Esophagus muscularis mucosa (tissue), 4 donors: ENCODE measurements at regions not wholly inside any gene's neighbourhood (a gene's known extent, or its start where the extent isn't known, plus 50 kb on each side); places are given as distances from the start of the nearest gene placed in this dataset.
"Not testable (repeated sequence)": the region's sequence is repeated elsewhere in the genome, so short reads cannot be mapped to it uniquely, and the experiment has no call there.

Source experiments
- EP300 ChIP-seq: sonication (generic); formaldehyde crosslinking; IDR thresholded peaks from one replicate; pipeline ENCODE4 v1.6.1; 2017; ENCODE audit warnings: antibody characterized with exemption
- POLR2A ChIP-seq: fragments of 450-650 bp; IDR thresholded peaks from one replicate; pipeline ENCODE4 v1.6.1; 2017; ENCODE audit warnings: antibody characterized with exemption, moderate library complexity, mild to moderate bottlenecking, low read depth
- POLR2AphosphoS5 ChIP-seq, 2 donors: sonication (generic); formaldehyde crosslinking; IDR thresholded peaks; one replicate each; pipeline ENCODE4 v1.6.1; 2017; ENCODE audit warnings: antibody characterized with exemption in 2 of 2
- TF ChIP-seq, protein P1 (sequence below), 3 experiments: fragments of 200-600 bp in 2 of 3; fragments of 450-650 bp in 1 of 3; sonication (generic) in 2 of 3; IDR thresholded peaks; one replicate each; pipeline ENCODE4 v1.5.1; 2017 to 2019; ENCODE audit warnings: antibody characterized with exemption in 3 of 3, mild to moderate bottlenecking in 2 of 3, moderate library complexity in 1 of 3

DNA sequence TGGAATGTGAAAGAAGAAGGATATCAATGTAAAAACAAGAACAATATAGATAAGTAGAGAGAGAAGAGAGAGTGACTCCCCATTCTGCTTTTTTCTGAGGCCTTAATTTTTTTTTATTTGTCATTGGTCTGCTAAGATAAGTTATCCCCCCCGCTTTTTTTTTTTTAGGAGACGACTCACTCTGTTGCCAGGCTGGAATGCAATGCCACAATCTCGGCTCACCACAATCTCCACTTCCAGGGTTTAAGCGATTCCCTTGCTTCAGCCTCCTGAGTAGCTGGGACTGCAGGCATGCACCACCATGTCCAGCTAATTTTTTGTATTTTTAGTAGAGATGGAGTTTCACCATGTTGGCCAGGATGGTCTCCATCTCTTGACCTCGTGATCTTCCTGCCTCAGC lies 677.0 kb downstream of the MAFB start:
- TF ChIP-seq, protein P1, sequence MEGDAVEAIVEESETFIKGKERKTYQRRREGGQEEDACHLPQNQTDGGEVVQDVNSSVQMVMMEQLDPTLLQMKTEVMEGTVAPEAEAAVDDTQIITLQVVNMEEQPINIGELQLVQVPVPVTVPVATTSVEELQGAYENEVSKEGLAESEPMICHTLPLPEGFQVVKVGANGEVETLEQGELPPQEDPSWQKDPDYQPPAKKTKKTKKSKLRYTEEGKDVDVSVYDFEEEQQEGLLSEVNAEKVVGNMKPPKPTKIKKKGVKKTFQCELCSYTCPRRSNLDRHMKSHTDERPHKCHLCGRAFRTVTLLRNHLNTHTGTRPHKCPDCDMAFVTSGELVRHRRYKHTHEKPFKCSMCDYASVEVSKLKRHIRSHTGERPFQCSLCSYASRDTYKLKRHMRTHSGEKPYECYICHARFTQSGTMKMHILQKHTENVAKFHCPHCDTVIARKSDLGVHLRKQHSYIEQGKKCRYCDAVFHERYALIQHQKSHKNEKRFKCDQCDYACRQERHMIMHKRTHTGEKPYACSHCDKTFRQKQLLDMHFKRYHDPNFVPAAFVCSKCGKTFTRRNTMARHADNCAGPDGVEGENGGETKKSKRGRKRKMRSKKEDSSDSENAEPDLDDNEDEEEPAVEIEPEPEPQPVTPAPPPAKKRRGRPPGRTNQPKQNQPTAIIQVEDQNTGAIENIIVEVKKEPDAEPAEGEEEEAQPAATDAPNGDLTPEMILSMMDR (IDR thresholded peaks at IDR 0.05) = not testable (repeated sequence)
- TF ChIP-seq POLR2AphosphoS5 (IDR thresholded peaks at IDR 0.05); POLR2A; EP300: not testable (repeated sequence)
